Kidney (tissue), 13 donors: ENCODE measurements at regions not wholly inside any gene's neighbourhood (a gene's known extent, or its start where the extent isn't known, plus 50 kb on each side); places are given as distances from the start of the nearest gene placed in this dataset.

Source experiments
- DNase-seq, 5 donors: peaks; one replicate each; pipeline ENCODE4 v3.0.0-alpha.2; 2013 to 2020
- FAIRE-seq: peaks from 2 replicates; lab custom pipeline; 2012; peaks lifted over from hg19 to GRCh38; lab: Jason Lieb, UNC
- H3K27ac ChIP-seq, 2 donors: one replicate each; pipeline ENCODE4 v1.7.0; 2013; ENCODE audit warnings: low read depth in 2 of 2, low read length in 2 of 2, inconsistent platforms in 1 of 2
- H3K27me3 ChIP-seq: one replicate; pipeline ENCODE4 v1.7.1; 2013; ENCODE audit warnings: low read length, inconsistent platforms; ENCODE audit not compliant: control insufficient read depth, insufficient read depth
- H3K36me3 ChIP-seq, 3 donors: one replicate each; pipeline versions ENCODE4 v1.7.0 to v1.7.1; 2013; ENCODE audit warnings: low read length in 3 of 3, control low read depth in 1 of 3, inconsistent platforms in 1 of 3; ENCODE audit not compliant: insufficient read depth in 3 of 3, control insufficient read depth in 2 of 3
- H3K4me1 ChIP-seq, 3 donors: one replicate each; pipeline versions ENCODE4 v1.7.0 to v1.7.1; 2013; ENCODE audit warnings: low read length in 3 of 3, inconsistent platforms in 1 of 3, low read depth in 1 of 3; ENCODE audit not compliant: control insufficient read depth in 2 of 3, insufficient read depth in 2 of 3
- H3K4me3 ChIP-seq, 3 donors: one replicate each; pipeline versions ENCODE4 v1.7.0 to v1.8.1; 2013; ENCODE audit warnings: low read length in 3 of 3, control low read depth in 1 of 3, inconsistent platforms in 1 of 3
- H3K9ac ChIP-seq, 3 donors: one replicate each; pipeline versions ENCODE4 v1.7.0 to v1.7.1; 2013; ENCODE audit warnings: low read length in 3 of 3, control low read depth in 1 of 3, inconsistent platforms in 1 of 3
- H3K9me3 ChIP-seq, 3 donors: one replicate each; pipeline versions ENCODE4 v1.7.0 to v1.7.1; 2013; ENCODE audit warnings: low read length in 3 of 3, control low read depth in 1 of 3, inconsistent platforms in 1 of 3; ENCODE audit not compliant: control insufficient read depth in 2 of 3, insufficient read depth in 1 of 3
- intact Hi-C: fragments of 100-400 bp; cut with DNase I; formaldehyde crosslinking; loops from one replicate; pipeline ENCODE4 v1.11.1; 2022
- TF ChIP-seq, protein P1 (sequence below): IDR thresholded peaks from 3 replicates; pipeline ENCODE4 v1.5.1; 2012; ENCODE audit warnings: mild to moderate bottlenecking, moderate library complexity, borderline replicate concordance; ENCODE audit not compliant: insufficient read depth; ENCODE audit errors: extremely low read depth
- donor health status: control.
- donor health status: control.
- donor health status: control.
- donor health status: control.
- donor health status: control.
- donor health status: DM: yes; HTN: yes; CAD: no.
- donor health status: Normal renal cell carcinoma (clear cell type).

- FAIRE-seq (no peak), DNase-seq (no peak)
- Histone ChIP-seq H3K27ac (no peak overlapping the region), H3K9ac (no peak overlapping the region), H3K4me3 (no peak overlapping the region), H3K4me1 (no peaks in the 10 kb centered on the region), H3K36me3 (no peaks in the 10 kb centered on the region), H3K9me3 (no peaks in the 10 kb centered on the region), H3K27me3 (no peaks in the 10 kb centered on the region)
- intact Hi-C loops, result no loop called here
- TF ChIP-seq, protein P1, sequence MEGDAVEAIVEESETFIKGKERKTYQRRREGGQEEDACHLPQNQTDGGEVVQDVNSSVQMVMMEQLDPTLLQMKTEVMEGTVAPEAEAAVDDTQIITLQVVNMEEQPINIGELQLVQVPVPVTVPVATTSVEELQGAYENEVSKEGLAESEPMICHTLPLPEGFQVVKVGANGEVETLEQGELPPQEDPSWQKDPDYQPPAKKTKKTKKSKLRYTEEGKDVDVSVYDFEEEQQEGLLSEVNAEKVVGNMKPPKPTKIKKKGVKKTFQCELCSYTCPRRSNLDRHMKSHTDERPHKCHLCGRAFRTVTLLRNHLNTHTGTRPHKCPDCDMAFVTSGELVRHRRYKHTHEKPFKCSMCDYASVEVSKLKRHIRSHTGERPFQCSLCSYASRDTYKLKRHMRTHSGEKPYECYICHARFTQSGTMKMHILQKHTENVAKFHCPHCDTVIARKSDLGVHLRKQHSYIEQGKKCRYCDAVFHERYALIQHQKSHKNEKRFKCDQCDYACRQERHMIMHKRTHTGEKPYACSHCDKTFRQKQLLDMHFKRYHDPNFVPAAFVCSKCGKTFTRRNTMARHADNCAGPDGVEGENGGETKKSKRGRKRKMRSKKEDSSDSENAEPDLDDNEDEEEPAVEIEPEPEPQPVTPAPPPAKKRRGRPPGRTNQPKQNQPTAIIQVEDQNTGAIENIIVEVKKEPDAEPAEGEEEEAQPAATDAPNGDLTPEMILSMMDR, result no peak
Measured at GRCh38 chr1:95957748-95958147, 723.7 kb downstream of the RWDD3 start.

DNA sequence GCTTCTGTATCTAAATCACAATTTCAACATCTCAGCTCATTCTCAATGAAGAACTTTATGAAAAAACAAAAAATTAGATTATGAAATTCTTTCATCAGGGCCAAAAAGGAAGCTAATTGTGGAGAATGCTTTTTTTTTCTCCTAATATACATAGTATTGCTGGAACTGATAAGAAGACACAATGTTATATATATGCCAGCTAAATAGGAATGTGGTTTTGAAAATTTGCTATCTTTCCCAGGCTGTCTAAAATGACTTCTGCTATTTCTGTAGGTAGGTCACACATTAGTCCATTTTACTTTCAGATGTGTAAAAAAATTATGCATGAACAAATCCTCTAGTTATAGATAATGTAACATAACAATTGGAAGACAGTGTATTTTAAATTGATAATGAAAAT, 732.9 kb downstream of the RWDD3 start:
- Histone ChIP-seq H3K9me3 (no peaks in the 10 kb centered on the region), H3K4me1 (no peaks in the 10 kb centered on the region), H3K9ac (no peak overlapping the region), H3K27me3 (no peaks in the 10 kb centered on the region), H3K27ac (no peak overlapping the region), H3K36me3 (no peaks in the 10 kb centered on the region), H3K4me3 (no peak overlapping the region)
- intact Hi-C loops, result no loop called here
- DNase-seq, result no peak
- TF ChIP-seq, protein P1, result no peak
- no peak for FAIRE-seq

DNA sequence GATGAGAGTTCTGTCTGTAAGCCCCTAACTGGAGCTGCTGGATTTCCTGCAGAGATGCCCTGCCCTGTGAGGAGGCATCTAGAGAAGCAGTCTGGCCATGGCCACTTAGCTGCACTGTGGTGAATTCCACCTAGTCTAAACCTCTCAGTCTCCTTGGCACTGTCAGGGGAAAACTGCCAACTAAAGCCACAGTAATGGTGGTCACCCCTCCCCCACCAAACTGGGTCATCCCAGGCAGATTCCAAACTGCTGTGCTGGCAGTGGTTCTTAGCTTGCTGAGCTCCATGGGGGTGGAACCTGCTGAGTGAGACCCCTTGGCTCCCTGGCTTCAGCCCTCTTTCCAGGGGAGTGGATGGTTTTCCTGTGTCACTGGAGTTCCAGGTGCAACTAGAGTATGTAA, 740.6 kb downstream of the RWDD3 start:
- Histone ChIP-seq H3K9ac (no peak overlapping the region), H3K27me3 (no peaks in the 10 kb centered on the region), H3K27ac (no peak overlapping the region), H3K4me1 (no peaks in the 10 kb centered on the region), H3K9me3 (no peaks in the 10 kb centered on the region), H3K36me3 (no peaks in the 10 kb centered on the region), H3K4me3 (no peak overlapping the region)
- intact Hi-C loops, result no loop called here
- DNase-seq (peak in 1 of 5 donors; percentile 32), FAIRE-seq (no peak)
- TF ChIP-seq, protein P1, result no peak

DNA sequence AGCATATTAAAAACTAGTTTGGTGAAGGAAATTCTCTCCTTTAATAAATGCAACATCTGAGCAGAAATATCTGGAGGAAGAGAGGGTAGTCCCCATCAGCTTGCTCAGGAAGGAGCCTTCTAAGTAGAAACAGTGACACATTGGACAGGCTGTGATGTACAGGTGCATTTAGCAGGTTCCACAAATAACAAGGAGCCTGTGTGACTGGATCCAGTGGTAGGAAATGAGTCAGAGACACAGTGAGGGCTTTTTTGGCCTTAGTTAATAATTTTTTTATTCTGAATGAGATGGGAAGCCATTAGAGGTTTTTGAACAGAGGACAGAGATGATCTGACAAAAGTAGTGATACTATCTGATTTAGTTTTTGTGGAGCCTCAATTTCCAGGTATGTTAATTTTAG, 738.9 kb upstream of the PTBP2 start:
- TF ChIP-seq, protein P1, result no peak
- FAIRE-seq (no peak), DNase-seq (no peak)
- Histone ChIP-seq H3K27ac (no peak overlapping the region), H3K9ac (no peak overlapping the region), H3K36me3 (no peaks in the 10 kb centered on the region), H3K9me3 (no peaks in the 10 kb centered on the region), H3K4me1 (no peaks in the 10 kb centered on the region), H3K27me3 (no peaks in the 10 kb centered on the region), H3K4me3 (no peak overlapping the region)
- intact Hi-C loops, result no loop called here
